Activated CD8-positive, alpha-beta memory T cell treated with anti-CD3 and anti-CD28 coated beads, Interleukin-2, amount 50 U/mL, for 1 hour (primary cell): ENCODE measurements at regions not wholly inside any gene's neighbourhood (a gene's known extent, or its start where the extent isn't known, plus 50 kb on each side); places are given as distances from the start of the nearest gene placed in this dataset.
"Not testable (repeated sequence)": the region's sequence is repeated elsewhere in the genome, so short reads cannot be mapped to it uniquely, and the experiment has no call there.

Experiments
- DNase-seq: peaks from one replicate; pipeline ENCODE4 v3.0.0-alpha.2; 2020; ENCODE audit errors: extremely low read depth

- DNase-seq: no peak
These were observed 279.0 kb downstream of the OXSM start for GRCh38 chr3:26068890-26069289.

- DNase-seq: no peak
These were observed 281.0 kb downstream of the OXSM start for GRCh38 chr3:26070854-26071253.

GRCh38 chr3:26074080-26074479 is 284.2 kb downstream of the OXSM start:
- no peak for DNase-seq

- DNase-seq: no peak
These were observed 288.6 kb downstream of the OXSM start for GRCh38 chr3:26078539-26078938.

GRCh38 chr3:26081166-26081565 is 291.3 kb downstream of the OXSM start:
- DNase-seq: no peak

- DNase-seq: no peak
These were observed 291.9 kb downstream of the OXSM start for GRCh38 chr3:26081806-26082205.

GRCh38 chr3:26082911-26083310 is 293.0 kb downstream of the OXSM start:
- DNase-seq: no peak

GRCh38 chr3:26084629-26085028 is 294.7 kb downstream of the OXSM start:
- no peak for DNase-seq

GRCh38 chr3:26087751-26088150 is 297.9 kb downstream of the OXSM start:
- no peak for DNase-seq

GRCh38 chr3:26089249-26089648 is 299.4 kb downstream of the OXSM start:
- no peak for DNase-seq

- DNase-seq: no peak
These were observed 300.7 kb downstream of the OXSM start for GRCh38 chr3:26090589-26090988.

- DNase-seq: no peak
These were observed 301.2 kb downstream of the OXSM start for GRCh38 chr3:26091096-26091495.

GRCh38 chr3:26091626-26092025 is 301.7 kb downstream of the OXSM start:
- no peak for DNase-seq

GRCh38 chr3:26097111-26097510 is 307.2 kb downstream of the OXSM start:
- DNase-seq: not testable (repeated sequence)

- DNase-seq: no peak
These were observed 309.8 kb downstream of the OXSM start for GRCh38 chr3:26099692-26100091.

- DNase-seq: no peak
These were observed 310.3 kb downstream of the OXSM start for GRCh38 chr3:26100176-26100575.

- DNase-seq: no peak
These were observed 312.5 kb downstream of the OXSM start for GRCh38 chr3:26102376-26102775.

GRCh38 chr3:26104851-26105251 is 315.0 kb downstream of the OXSM start:
- no peak for DNase-seq

GRCh38 chr3:26105261-26105660 is 315.4 kb downstream of the OXSM start:
- DNase-seq: no peak

- DNase-seq: no peak
These were observed 316.3 kb downstream of the OXSM start for GRCh38 chr3:26106228-26106627.

GRCh38 chr3:26108846-26109489 is 319.1 kb downstream of the OXSM start:
- no peak for DNase-seq

- DNase-seq: no peak
These were observed 325.0 kb downstream of the OXSM start for GRCh38 chr3:26114851-26115250.

GRCh38 chr3:26118165-26118564 is 328.3 kb downstream of the OXSM start:
- no peak for DNase-seq

GRCh38 chr3:26132942-26133341 is 343.1 kb downstream of the OXSM start:
- no peak for DNase-seq
